Jurkat, Clone E6-1 (cell line): ENCODE measurements at regions not wholly inside any gene's neighbourhood (a gene's known extent, or its start where the extent isn't known, plus 50 kb on each side); places are given as distances from the start of the nearest gene placed in this dataset.
"Not testable (repeated sequence)": the region's sequence is repeated elsewhere in the genome, so short reads cannot be mapped to it uniquely, and the experiment has no call there.

Experiments used
- DNase-seq: peaks from one replicate; pipeline ENCODE4 v3.0.0-alpha.2; 2011; ENCODE audit warnings: low read depth, low spot score
- H3K4me3 ChIP-seq: 2 replicates; pipeline ENCODE4 v1.5.1; 2011; ENCODE audit warnings: mild to moderate bottlenecking, low read length, control low read depth, moderate library complexity

DNA sequence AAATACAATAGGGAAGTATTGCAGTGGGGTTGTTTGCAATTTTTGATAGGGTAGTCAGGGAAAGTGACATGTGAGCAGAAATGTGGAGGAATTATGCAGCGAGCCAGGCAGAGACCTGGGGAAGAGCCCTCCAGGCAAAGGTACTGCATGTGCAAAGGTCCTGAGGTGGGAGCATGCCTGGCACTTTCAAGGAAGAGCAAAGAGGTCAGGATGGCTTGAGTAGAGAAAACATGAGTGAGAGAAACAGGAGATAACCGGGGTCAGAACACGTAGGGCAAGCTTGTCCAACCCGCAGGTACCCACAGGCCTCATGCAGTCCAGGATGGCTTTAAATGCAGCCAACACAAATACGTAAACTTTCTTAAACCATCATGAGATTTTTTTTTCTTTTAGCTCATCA, 71.0 kb downstream of the COQ2 start:
- no peak for DNase-seq
- H3K4me3 ChIP-seq = no peak overlapping the region

GRCh38 chr4:83212041-83212851, 72.4 kb downstream of the COQ2 start:
- DNase-seq = peak; percentile 80
- H3K4me3 ChIP-seq = no peak overlapping the region

- no peak overlapping the region for H3K4me3 ChIP-seq
- DNase-seq = no peak
These were observed 75.2 kb downstream of the COQ2 start for GRCh38 chr4:83209419-83209818.

- no peak for DNase-seq
- H3K4me3 ChIP-seq = no peak overlapping the region
These were observed 75.9 kb downstream of the COQ2 start for GRCh38 chr4:83208371-83209365.

- DNase-seq = no peak
- H3K4me3 ChIP-seq = no peak overlapping the region
These were observed 77.0 kb downstream of the COQ2 start for GRCh38 chr4:83207497-83208101.

GRCh38 chr4:83205760-83206159, 78.8 kb downstream of the COQ2 start:
- no peak overlapping the region for H3K4me3 ChIP-seq

DNA sequence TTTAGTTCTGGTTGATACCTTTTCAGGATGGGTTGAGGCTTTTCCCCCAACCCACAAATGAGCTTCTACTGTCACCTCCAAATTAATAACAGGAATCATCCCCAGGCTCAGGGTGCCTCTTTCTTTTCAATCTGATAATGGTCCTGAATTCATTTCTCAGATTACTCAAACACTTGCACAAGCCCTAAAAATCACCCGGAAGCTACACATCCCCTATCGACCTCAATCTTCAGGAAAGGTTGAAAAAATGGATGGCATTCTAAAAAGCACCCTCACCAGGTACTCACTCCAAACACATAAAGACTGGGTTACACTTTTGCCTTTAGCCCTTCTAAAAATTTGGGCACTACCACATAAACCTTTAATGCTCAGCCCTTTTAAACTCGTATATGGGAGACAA, 79.9 kb downstream of the COQ2 start:
- H3K4me3 ChIP-seq = no peak overlapping the region
- DNase-seq = no peak

More at GRCh38 chr4:83205760-83206159, 78.8 kb downstream of the COQ2 start:
- no peak for DNase-seq

GRCh38 chr4:83201761-83202160, 82.8 kb downstream of the COQ2 start:
- no peak overlapping the region for H3K4me3 ChIP-seq
- DNase-seq = no peak

GRCh38 chr4:83197555-83198235, 83.2 kb upstream of the PLAC8 start:
- DNase-seq = no peak
- H3K4me3 ChIP-seq = no peak overlapping the region

- H3K4me3 ChIP-seq = no peak overlapping the region
- DNase-seq = peak; percentile 20
These were observed 82.4 kb upstream of the PLAC8 start for GRCh38 chr4:83196921-83197320.

GRCh38 chr4:83195269-83195668, 80.7 kb upstream of the PLAC8 start:
- H3K4me3 ChIP-seq = no peak overlapping the region
- DNase-seq = no peak

GRCh38 chr4:83194588-83194987, 80.1 kb upstream of the PLAC8 start:
- not testable (repeated sequence) for H3K4me3 ChIP-seq, DNase-seq

DNA sequence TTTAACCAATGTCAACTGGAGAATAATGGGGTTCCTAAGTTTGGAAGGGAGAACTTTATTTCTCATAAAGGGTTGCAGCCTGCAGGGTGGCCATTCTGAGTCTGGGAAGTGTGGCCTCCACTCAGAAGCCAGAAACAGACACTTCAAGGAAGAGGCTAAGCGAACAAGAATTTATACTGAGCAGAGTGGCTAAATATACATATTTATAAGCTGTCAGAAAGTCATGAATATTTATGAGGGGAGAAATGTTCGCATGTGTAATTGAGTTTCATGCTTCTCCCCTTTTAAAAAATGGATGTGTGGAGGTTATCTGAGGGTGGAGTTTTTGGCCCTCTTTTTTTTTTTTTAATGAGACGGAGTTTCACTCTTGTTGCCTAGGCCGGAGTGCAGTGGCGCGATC, 78.1 kb upstream of the PLAC8 start:
- no peak for DNase-seq
- no peak overlapping the region for H3K4me3 ChIP-seq

- H3K4me3 ChIP-seq = no peak overlapping the region
- no peak for DNase-seq
These were observed 76.5 kb upstream of the PLAC8 start for GRCh38 chr4:83191026-83191425.

DNA sequence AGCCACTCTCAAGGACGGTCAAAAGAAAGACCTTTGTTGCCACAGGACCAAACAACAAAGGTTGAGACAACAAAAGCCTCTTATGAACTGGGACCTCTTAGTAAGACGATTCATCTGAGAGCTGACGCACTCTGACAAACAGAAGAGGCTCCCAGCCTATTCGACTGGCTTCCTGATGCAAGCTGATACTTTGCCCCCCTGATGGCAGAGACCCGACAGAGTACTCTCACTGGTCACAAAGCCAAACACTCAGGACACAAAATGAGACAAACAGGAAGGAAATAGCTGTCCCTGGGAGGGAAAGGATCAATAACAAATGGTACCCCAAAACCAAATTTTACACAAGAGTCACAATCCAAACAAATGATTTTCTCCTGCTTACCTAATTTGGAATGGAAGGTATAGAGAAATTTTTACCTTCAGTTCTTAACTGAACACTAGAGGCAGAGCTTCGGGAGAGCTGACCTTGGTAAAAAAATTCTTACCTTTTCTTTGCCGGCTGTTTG, 75.2 kb upstream of the PLAC8 start:
- H3K4me3 ChIP-seq = no peak overlapping the region
- DNase-seq = no peak

DNA sequence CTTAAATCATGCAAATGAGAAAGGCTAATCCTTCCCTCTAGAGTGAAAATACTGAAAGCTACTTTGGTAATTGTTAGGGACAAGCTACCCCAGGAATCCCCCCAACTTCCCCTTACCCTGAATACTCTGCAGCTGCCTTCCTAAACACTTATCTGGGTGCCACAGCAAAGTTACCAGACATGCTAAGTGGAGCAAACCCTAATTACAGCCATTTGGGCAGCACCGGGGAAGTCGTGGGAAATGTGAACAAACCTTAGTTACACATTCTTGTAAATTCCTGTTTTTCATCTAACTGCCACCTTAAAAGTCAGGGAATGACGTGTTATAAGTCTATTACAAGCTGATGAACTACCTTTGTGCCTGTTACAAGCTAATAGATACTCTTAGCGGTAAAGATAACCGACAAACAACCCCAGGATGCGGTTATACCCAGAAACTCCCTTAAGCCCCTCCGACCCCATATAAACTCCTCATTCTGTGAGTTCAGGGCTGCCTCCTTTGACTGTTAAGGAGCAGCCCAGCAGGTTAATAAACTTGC, 66.0 kb upstream of the PLAC8 start:
- DNase-seq = no peak
- H3K4me3 ChIP-seq = no peak overlapping the region

DNA sequence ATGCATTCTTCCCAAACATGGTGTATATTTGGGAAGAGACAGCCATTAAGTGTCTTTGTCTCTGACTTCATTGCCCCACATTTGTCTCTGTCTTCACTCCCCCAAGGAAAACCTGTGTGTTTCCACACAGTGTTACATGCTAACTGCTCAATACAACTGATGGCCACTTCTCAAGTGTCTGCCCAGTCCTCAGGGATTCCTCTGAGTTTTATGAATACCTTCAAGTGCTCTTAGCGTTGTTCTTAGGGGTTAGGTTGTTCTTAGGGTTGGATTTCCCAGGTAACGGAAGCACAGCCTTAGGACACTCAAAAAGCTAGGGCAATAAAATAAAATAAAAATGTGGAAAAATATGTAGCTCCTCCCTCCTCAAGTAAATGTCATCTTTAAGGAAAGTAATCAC, 64.7 kb upstream of the PLAC8 start:
- H3K4me3 ChIP-seq = no peak overlapping the region
- no peak for DNase-seq

DNA sequence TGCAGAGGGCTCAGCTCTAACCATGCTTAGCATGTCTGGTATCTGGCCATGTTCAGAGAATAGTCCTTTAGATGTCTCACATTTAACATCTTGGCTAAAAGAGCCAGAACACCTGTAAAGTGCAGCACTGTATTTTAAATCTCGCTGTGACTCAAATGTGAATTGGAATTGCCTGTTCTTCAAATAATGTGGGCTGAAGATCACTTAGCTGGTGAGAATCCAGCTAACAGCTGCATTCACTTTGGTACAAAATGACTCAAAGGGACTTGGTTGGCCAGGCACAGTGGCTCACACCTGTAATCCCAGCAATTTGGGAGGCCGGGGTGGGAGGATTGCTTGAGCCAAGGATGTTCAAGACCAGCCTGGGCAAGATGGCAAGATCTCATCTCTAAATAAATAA, 63.5 kb upstream of the PLAC8 start:
- no peak overlapping the region for H3K4me3 ChIP-seq
- DNase-seq = no peak

- DNase-seq = no peak
- no peak overlapping the region for H3K4me3 ChIP-seq
These were observed 62.7 kb upstream of the PLAC8 start for GRCh38 chr4:83177182-83177581.
